K562 (cell line): ENCODE measurements at regions not wholly inside any gene's neighbourhood (a gene's known extent, or its start where the extent isn't known, plus 50 kb on each side); places are given as distances from the start of the nearest gene placed in this dataset.

Experiments
- CCNT2 ChIP-seq: IDR thresholded peaks from 2 replicates; pipeline ENCODE4 v1.6.1; 2011; ENCODE audit warnings: borderline replicate concordance, low read depth, mild to moderate bottlenecking, moderate library complexity, mixed read lengths, low read length; ENCODE audit not compliant: insufficient read length; ENCODE audit errors: extremely low read depth
- CREM ChIP-seq: IDR thresholded peaks from 2 replicates; pipeline ENCODE4 v1.6.1; 2014; ENCODE audit warnings: antibody characterized with exemption, low read depth
- ELF1 ChIP-seq: fragments of 200-800 bp; sonication (Bioruptor generic); IDR thresholded peaks from 2 replicates; pipeline ENCODE4 v1.6.1; 2016; ENCODE audit warnings: missing genetic modification characterization, missing compliant biosample characterization
- FOS ChIP-seq: IDR thresholded peaks from 3 replicates; pipeline ENCODE4 v1.6.1; 2011; ENCODE audit not compliant: insufficient read length; ENCODE audit errors: extremely low read depth
- FOXA3 ChIP-seq, 2 experiments: fragments of 450-650 bp in 1 of 2; sonication (generic) in 1 of 2; formaldehyde crosslinking; IDR thresholded peaks in 1 of 2; conservative IDR thresholded peaks in 1 of 2; 2 replicates each; pipeline versions ENCODE4 v1.4.0 to v1.8.0; 2020 to 2022; ENCODE audit warnings: mild to moderate bottlenecking in 2 of 2, missing genetic modification reagents in 1 of 2
- MTA2 ChIP-seq: fragments of 450-650 bp; IDR thresholded peaks from 2 replicates; pipeline ENCODE4 v1.6.1; 2016; ENCODE audit warnings: low read depth
- PCBP1 ChIP-seq: fragments of 200-400 bp; formaldehyde crosslinking; IDR thresholded peaks from 2 replicates; pipeline ENCODE4 v1.6.1; 2018; ENCODE audit warnings: mild to moderate bottlenecking, low read depth, low read length; ENCODE audit not compliant: poor library complexity, severe bottlenecking
- POLR2G ChIP-seq: fragments of 200-400 bp; formaldehyde crosslinking; IDR thresholded peaks from 2 replicates; pipeline ENCODE4 v1.6.1; 2017; ENCODE audit warnings: low read depth, mild to moderate bottlenecking, antibody characterized with exemption, low read length, moderate library complexity
- RB1 ChIP-seq: fragments of 450-650 bp; IDR thresholded peaks from 2 replicates; pipeline ENCODE4 v1.6.1; 2017; ENCODE audit warnings: low read depth, mild to moderate bottlenecking
- RBM15 ChIP-seq: fragments of 200-400 bp; formaldehyde crosslinking; IDR thresholded peaks from 2 replicates; pipeline ENCODE4 v1.6.1; 2018; ENCODE audit warnings: mild to moderate bottlenecking, low read length, moderate library complexity; ENCODE audit not compliant: insufficient read depth
- RBM25 ChIP-seq: fragments of 200-400 bp; formaldehyde crosslinking; IDR thresholded peaks from 2 replicates; pipeline ENCODE4 v1.6.1; 2018; ENCODE audit warnings: low read length, low read depth, moderate library complexity; ENCODE audit not compliant: severe bottlenecking
- RCOR1 ChIP-seq, 2 experiments: IDR thresholded peaks; 2 replicates each; pipeline ENCODE4 v1.6.1; 2012; ENCODE audit warnings: low read depth in 2 of 2, low read length in 2 of 2, borderline replicate concordance in 1 of 2, improper control_type of control experiment in 1 of 2
- RFX5 ChIP-seq: IDR thresholded peaks from 2 replicates; pipeline ENCODE4 v1.6.1; 2011; ENCODE audit warnings: low read depth, mild to moderate bottlenecking, improper control_type of control experiment, low read length
- SIX5 ChIP-seq, 2 experiments: IDR thresholded peaks; 2 replicates each; pipeline ENCODE4 v1.6.1; 2011; ENCODE audit warnings: low read length in 2 of 2, borderline replicate concordance in 1 of 2, low read depth in 1 of 2, mild to moderate bottlenecking in 1 of 2, moderate library complexity in 1 of 2; ENCODE audit not compliant: insufficient read depth in 1 of 2
- SMAD1 ChIP-seq: fragments of 150-350 bp; IDR thresholded peaks from 2 replicates; pipeline ENCODE4 v1.6.1; 2014; ENCODE audit warnings: low read length, low read depth; ENCODE audit not compliant: partially characterized antibody
- SNAPC5 ChIP-seq: fragments of 250-450 bp; sonication (Bioruptor Pico); IDR thresholded peaks from 2 replicates; pipeline ENCODE4 v1.8.0; 2021; ENCODE audit warnings: moderate library complexity, mild to moderate bottlenecking, inconsistent platforms
- STAT5B ChIP-seq: fragments of 250-450 bp; sonication (Bioruptor Pico); IDR thresholded peaks from 2 replicates; pipeline ENCODE4 v1.8.0; 2021; ENCODE audit warnings: mild to moderate bottlenecking, inconsistent platforms
- VEZF1 ChIP-seq: fragments of 200-800 bp; sonication (Bioruptor generic); IDR thresholded peaks from 2 replicates; pipeline ENCODE4 v1.6.1; 2017; ENCODE audit warnings: missing genetic modification characterization, missing compliant biosample characterization
- ZNF551 ChIP-seq: fragments of 250-450 bp; sonication (Bioruptor Pico); IDR thresholded peaks from 2 replicates; pipeline ENCODE4 v1.5.0; 2021; ENCODE audit warnings: mild to moderate bottlenecking, moderate library complexity
- TF ChIP-seq, protein P1 (sequence below): fragments of 250-450 bp; sonication (Bioruptor Pico); IDR thresholded peaks from 2 replicates; pipeline ENCODE4 v1.8.0; 2022; ENCODE audit warnings: moderate library complexity, mild to moderate bottlenecking, inconsistent platforms
- TF ChIP-seq, protein P2 (sequence below): sonication (generic); formaldehyde crosslinking; IDR thresholded peaks from 2 replicates; pipeline ENCODE4 v1.8.0; 2022; ENCODE audit warnings: missing genetic modification reagents, mild to moderate bottlenecking, moderate library complexity, borderline replicate concordance
- TF ChIP-seq, protein P3 (sequence below): sonication (generic); formaldehyde crosslinking; IDR thresholded peaks from 2 replicates; pipeline ENCODE4 v1.8.1; 2023; ENCODE audit warnings: mild to moderate bottlenecking, missing genetic modification reagents

GRCh38 chr12:126907900-126908764 lies 1358.8 kb upstream of the TMEM132C start (continued):
- TF ChIP-seq VEZF1 (CRISPR knock-in tag) (peak; percentile 72), CCNT2 (no peak), RB1 (no peak), SIX5 (IDR thresholded peaks at IDR 0.05; ENCODE audit: borderline replicate concordance in 1 of 2, insufficient read depth in 1 of 2, low read depth in 1 of 2, low read length in 2 of 2) (peak in 1 of 2 experiments; percentile 47; a peak in 2 of 4 replicates), ZNF551 (CRISPR knock-in tag) (peak; percentile 91), STAT5B (CRISPR knock-in tag) (peak; percentile 93), RFX5 (no peak), FOS (no peak), RBM25 (no peak), ELF1 (tag) (peak; percentile 48; the same call in 1 of the 2 replicates), PCBP1 (no peak), RCOR1 (IDR thresholded peaks at IDR 0.05; ENCODE audit: borderline replicate concordance in 1 of 2, low read depth in 2 of 2, low read length in 2 of 2) (peak in 1 of 2 experiments; percentile 61; a peak in 1 of 4 replicates), FOXA3 (CRISPR knock-in tag; conservative IDR thresholded peaks at IDR 0.05 in 1 of 2, IDR thresholded peaks at IDR 0.05 in 1 of 2) (peak in 1 of 2 experiments; percentile 61; a peak in 2 of 4 replicates), SNAPC5 (CRISPR knock-in tag) (peak; percentile 79), SMAD1 (no peak), POLR2G (no peak), MTA2 (peak; percentile 72; the same call in 1 of the 2 replicates), RBM15 (no peak), CREM (peak; percentile 80)
- TF ChIP-seq, protein P1, sequence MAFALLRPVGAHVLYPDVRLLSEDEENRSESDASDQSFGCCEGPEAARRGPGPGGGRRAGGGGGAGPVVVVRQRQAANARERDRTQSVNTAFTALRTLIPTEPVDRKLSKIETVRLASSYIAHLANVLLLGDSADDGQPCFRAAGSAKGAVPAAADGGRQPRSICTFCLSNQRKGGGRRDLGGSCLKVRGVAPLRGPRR (CRISPR knock-in tag): peak; percentile 99
- TF ChIP-seq, protein P2, sequence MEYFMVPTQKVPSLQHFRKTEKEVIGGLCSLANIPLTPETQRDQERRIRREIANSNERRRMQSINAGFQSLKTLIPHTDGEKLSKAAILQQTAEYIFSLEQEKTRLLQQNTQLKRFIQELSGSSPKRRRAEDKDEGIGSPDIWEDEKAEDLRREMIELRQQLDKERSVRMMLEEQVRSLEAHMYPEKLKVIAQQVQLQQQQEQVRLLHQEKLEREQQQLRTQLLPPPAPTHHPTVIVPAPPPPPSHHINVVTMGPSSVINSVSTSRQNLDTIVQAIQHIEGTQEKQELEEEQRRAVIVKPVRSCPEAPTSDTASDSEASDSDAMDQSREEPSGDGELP (CRISPR knock-in tag): no peak
- TF ChIP-seq, protein P3, sequence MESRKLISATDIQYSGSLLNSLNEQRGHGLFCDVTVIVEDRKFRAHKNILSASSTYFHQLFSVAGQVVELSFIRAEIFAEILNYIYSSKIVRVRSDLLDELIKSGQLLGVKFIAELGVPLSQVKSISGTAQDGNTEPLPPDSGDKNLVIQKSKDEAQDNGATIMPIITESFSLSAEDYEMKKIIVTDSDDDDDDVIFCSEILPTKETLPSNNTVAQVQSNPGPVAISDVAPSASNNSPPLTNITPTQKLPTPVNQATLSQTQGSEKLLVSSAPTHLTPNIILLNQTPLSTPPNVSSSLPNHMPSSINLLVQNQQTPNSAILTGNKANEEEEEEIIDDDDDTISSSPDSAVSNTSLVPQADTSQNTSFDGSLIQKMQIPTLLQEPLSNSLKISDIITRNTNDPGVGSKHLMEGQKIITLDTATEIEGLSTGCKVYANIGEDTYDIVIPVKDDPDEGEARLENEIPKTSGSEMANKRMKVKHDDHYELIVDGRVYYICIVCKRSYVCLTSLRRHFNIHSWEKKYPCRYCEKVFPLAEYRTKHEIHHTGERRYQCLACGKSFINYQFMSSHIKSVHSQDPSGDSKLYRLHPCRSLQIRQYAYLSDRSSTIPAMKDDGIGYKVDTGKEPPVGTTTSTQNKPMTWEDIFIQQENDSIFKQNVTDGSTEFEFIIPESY (CRISPR knock-in tag): no peak
